ENCODE measurements at regions not wholly inside any gene's neighbourhood (a gene's known extent, or its start where the extent isn't known, plus 50 kb on each side); places are given as distances from the start of the nearest gene placed in this dataset.

DNA sequence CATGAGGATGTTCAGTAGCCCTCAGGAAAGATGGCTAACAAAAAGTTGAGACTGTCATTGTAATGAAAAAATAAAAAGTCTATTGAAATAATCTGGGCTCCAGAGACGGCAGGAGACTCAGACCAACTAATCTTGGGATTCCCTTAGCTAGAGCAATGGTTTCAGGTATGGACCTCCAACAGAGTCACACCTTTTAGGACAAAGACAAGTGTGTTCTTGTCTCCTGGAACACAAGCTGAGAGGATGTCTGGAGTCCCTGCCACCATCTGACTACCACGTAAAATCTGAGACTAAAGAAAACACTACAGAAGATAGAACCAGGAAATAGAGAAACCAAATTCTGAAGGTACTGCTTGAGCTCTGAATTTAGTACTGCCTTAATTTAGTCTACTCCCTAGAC lies 103.3 kb upstream of the RBBP8 start:
- TF ChIP-seq, protein P1, sequence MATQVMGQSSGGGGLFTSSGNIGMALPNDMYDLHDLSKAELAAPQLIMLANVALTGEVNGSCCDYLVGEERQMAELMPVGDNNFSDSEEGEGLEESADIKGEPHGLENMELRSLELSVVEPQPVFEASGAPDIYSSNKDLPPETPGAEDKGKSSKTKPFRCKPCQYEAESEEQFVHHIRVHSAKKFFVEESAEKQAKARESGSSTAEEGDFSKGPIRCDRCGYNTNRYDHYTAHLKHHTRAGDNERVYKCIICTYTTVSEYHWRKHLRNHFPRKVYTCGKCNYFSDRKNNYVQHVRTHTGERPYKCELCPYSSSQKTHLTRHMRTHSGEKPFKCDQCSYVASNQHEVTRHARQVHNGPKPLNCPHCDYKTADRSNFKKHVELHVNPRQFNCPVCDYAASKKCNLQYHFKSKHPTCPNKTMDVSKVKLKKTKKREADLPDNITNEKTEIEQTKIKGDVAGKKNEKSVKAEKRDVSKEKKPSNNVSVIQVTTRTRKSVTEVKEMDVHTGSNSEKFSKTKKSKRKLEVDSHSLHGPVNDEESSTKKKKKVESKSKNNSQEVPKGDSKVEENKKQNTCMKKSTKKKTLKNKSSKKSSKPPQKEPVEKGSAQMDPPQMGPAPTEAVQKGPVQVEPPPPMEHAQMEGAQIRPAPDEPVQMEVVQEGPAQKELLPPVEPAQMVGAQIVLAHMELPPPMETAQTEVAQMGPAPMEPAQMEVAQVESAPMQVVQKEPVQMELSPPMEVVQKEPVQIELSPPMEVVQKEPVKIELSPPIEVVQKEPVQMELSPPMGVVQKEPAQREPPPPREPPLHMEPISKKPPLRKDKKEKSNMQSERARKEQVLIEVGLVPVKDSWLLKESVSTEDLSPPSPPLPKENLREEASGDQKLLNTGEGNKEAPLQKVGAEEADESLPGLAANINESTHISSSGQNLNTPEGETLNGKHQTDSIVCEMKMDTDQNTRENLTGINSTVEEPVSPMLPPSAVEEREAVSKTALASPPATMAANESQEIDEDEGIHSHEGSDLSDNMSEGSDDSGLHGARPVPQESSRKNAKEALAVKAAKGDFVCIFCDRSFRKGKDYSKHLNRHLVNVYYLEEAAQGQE (IDR thresholded peaks at IDR 0.05; ENCODE audit: borderline replicate concordance): no peak
- TF ChIP-seq, protein P2, sequence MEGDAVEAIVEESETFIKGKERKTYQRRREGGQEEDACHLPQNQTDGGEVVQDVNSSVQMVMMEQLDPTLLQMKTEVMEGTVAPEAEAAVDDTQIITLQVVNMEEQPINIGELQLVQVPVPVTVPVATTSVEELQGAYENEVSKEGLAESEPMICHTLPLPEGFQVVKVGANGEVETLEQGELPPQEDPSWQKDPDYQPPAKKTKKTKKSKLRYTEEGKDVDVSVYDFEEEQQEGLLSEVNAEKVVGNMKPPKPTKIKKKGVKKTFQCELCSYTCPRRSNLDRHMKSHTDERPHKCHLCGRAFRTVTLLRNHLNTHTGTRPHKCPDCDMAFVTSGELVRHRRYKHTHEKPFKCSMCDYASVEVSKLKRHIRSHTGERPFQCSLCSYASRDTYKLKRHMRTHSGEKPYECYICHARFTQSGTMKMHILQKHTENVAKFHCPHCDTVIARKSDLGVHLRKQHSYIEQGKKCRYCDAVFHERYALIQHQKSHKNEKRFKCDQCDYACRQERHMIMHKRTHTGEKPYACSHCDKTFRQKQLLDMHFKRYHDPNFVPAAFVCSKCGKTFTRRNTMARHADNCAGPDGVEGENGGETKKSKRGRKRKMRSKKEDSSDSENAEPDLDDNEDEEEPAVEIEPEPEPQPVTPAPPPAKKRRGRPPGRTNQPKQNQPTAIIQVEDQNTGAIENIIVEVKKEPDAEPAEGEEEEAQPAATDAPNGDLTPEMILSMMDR (IDR thresholded peaks at IDR 0.05; ENCODE audit: poor library complexity, severe bottlenecking): no peak

Data from neural cell (in vitro differentiated cells).